HG02981 (cell line): ENCODE measurements at regions not wholly inside any gene's neighbourhood (a gene's known extent, or its start where the extent isn't known, plus 50 kb on each side); places are given as distances from the start of the nearest gene placed in this dataset.
"Not testable (repeated sequence)": the region's sequence is repeated elsewhere in the genome, so short reads cannot be mapped to it uniquely, and the experiment has no call there.

ENCODE experiments used
- ATAC-seq: cut with Tn5 transposase; IDR thresholded peaks from one replicate; pipeline ENCODE4 v1.9.1; 2021; ENCODE audit warnings: mild to moderate bottlenecking, moderate library complexity; ENCODE audit not compliant: unreplicated experiment

DNA sequence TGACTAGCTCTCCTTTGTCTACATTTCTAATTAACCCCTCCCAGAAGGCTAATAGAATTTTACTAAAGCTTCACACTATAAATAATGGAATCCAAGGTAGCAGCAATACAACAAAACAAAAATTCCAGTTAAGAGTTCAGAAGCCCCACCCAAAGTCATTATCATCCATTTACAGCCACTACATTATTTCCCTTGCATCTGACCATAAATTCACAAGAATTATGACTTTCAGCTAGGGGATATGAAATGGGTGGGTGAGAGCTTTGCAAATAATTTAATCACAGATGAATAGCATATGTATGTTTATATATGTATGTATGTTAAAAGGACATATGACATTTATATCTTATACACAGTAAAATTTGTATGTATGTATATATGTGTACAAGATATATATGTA is 65.3 kb upstream of the PTGDR start:
- ATAC-seq: no peak

DNA sequence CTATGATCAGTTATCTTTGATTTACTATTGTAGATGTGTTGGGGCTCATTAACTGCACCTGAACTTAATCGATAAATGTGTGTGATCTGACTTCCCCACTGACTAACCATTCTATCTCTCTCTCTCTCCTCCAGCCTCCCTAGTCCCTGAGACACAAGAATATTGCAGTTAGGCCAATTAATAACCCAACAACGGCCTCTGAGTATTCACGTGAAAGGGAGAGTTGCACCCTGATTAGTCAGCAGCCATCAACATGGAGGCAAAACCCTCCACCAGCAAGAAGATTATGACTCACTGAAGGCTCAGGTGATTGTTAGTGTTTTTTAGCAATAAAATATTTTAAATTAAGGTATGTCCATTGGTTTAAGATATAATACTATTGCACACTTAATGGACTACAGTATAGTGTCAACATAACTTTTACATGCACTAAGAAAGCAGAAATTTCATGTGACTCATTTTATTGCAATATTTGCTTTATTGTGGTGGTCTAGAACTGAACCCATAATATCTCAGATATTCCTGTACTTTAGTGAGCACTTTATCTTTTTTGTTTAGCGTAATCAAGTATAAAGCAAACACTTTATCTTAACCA is 77.1 kb upstream of the PTGDR start:
- ATAC-seq: no peak

DNA sequence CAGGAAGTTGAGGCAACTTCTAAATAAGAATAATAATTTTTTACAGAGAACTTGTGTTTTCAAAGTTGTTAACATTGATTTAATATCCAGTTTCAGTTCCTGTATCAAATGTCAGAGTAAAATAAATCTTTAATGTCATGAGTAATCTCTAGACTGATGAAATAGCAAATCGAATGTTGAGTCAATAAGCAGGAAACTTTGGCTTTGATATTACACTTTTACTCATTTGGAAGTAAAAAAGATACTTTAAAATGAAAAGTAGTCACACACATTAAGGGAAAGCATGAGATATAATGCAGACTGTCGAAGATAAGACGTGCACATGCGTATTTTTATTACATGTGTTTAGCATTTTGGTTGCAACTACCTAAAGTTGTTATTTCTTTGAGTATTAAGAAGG is 78.2 kb upstream of the PTGDR start:
- ATAC-seq: no peak

DNA sequence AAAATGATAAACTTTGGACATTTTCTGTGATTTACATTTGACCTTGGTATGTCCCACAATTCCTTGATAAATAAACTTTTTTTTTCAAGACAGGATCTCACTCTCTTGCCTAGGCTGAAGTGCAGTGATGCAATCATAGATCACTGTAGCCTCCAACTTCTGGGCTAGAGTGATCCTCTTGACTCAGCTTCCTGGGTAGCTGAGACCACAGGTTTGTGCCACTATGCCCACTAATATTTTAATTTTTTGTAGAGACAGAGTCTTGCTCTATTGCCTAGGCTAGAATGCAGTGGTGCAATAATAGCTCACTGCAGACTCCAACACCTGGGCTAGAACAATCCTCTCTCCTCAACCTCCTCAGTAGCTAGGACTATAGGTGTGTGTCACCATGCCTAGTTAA is 79.1 kb upstream of the PTGDR start:
- no peak for ATAC-seq

DNA sequence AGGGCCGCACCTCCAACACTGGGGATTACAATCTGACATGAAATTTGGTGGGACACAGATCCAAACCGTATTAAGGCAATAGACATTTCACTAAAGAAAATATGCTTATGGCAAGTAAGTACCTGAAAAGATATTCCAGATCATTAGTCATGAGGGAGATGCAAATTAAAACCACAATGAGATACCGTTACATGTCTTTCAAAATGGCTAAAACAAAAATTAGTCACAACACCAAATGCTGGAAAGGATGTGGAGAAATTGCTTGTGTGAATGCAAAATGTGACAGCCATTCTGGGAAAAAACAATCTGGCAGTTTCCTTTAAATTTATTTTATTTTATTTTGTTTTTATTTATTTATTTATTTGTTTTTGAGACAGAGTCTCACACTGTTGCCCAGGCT is 82.3 kb upstream of the PTGDR start:
- no peak for ATAC-seq

DNA sequence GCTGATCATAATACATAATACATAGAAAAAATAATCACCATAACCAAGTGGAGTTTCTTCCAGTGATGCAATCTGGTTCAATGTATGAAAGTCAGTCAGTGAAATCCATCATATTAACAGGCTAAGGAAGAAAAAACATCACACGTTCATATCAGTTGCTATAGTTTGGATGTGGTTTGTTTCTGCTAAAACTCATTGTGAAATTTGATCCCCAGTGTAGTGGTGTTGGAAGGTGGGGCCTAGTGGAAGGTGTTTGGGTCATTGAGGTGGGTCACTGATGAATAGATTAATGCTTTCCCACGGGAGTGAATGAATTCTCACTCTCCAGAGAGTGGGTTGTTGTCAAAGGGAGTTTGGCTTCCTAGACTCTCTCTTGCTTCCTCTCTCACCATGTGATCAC is 84.6 kb upstream of the PTGDR start:
- ATAC-seq: no peak

DNA sequence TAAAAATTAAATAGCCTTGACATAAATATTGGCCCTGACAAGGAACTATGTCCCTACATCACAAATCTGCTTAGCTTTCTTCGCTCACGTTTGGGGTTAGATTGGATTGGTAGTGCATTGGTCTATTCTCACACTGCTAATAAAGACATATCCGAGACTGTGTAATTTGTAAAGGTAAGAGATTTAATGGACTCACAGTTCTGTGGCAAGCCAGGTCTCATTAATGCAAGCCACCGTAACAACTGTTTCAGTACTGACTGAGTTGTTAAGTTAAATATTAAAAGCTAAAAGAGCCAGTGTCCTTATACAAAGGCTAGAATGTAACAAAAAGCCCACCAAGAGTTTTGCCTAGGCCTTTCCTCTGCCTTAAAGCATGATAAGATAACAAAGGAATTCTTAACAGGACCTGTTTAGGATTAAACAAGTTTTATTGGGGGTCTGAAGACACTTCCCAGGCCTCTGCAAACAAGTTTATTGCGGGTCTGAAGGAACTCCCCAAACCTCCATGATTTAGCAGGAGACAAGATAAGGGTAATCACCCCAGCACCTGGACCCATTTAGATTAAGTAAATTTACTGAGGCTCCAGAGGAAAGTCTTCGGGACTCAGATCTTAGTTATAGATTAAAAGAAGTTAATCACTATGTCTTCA is 88.2 kb upstream of the PTGDR start:
- ATAC-seq: no peak

DNA sequence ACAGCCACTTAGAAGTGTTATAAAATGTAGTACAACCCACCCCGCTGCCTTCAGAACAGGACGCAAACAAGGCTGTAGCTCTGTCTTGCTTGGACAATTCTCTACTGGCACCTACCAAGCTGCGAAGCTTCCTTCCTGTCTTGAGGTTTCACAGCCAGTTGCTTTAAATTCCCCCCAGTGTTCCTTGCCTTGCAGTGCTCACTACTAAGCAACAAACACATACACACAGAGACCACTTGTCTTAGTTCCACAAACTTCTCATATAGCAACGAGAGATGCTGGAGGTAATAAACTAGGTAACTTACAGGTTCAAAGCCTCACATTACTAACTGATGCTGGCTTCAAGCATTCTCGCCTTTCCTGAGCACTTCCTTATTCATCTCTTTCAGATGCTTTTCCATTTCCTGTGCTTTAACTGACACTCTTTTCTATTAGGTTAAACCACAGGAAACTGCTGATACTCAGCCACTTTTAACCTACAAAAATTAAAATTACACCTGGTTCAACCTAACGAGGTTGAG is 91.5 kb upstream of the PTGDR start:
- ATAC-seq: peak; percentile 80

DNA sequence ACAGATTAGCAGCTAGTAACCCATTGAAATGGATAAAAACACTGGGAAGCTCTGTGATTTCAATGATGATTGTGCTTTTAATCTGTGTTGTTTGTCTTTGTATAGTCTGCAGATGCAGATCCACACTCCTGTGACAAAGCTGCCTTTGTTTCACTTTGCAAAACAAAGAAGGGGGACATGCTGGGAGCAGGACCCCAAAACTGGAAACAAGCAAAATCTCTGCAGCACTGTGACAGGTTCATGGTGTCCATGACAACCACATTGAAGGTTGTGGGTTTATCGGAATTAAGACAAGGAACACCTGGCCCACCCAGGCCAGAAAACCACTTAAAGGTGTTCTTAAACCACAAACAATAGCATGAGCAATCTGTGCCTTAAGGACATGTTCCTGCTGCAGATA is 95.6 kb upstream of the PTGDR start:
- ATAC-seq: not testable (repeated sequence)

DNA sequence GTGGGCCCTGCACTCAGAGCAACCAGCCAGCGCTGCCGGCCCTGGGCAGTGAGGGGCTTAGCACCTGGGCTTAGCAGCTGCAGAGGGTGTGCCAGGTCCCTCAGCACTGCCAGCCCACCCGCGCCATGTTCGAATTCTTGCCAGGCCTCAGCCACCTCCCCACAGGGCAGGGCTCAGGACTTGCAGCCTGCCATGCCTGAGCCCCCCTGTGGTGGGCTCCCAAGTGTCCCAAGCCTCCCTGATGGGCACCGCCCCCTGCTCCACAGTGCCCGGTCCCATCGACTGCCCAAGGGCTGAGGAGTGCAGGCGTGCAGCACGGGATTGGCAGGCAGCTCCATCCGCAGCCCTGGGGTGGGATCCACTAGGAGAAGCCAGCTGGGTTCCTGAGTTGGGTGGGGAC is 98.0 kb upstream of the NID2 start:
- ATAC-seq: no peak

DNA sequence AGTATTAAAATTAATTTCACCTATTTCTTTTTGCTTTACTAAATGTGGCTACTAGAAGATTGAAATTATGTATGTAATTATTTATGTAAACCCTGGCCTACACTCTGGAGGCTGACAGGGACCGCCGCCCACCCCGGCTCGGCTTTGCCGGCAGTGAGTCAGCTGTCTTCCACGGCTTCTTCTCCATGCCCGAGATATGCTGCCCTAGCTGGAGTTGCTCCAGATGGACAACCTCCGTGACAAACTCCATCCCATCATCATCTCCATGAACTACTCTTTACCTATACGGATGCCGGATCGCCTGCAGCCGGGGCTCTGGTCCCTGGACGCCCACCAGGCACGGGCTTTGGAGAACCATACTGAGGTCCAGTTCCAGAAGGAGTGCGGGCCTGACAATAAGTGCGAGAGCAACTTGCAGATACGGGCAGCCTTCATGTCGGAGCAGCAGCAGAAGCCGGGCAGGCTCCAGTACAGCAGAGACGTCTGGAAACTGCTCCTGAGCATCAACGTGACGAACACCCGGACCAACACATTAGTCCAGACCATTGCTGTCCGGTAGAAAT is 86.9 kb upstream of the NID2 start:
- ATAC-seq: no peak

DNA sequence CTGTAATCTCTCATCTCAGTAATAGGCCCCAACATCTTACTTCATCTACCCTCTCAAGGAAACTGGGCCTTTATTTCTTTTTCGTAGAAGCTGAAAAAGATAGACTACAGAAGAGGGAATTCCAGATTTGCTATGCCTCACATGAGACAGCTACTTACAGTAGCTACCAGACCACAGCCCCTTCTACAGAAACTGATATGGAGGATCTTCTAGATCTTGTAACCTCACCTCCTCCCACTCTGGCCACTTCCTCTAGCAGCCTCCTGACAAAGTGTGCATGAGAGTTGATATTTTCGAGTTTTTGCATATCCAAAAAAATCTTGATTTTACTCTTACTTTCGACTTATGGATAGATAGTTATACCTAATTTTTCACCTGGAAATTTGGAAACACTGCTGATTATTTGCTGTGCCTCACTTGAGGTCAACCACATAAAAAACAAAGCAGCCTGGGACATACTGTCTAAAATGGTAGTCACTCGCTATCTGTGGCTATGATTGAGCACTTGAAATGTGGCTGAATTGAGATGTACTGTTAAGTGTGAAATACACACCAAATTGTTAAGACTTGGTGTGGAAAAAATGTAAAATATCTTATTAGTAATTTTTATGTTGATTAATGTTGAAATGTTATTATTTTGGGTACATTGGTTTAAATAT is 86.3 kb upstream of the NID2 start:
- ATAC-seq: no peak

DNA sequence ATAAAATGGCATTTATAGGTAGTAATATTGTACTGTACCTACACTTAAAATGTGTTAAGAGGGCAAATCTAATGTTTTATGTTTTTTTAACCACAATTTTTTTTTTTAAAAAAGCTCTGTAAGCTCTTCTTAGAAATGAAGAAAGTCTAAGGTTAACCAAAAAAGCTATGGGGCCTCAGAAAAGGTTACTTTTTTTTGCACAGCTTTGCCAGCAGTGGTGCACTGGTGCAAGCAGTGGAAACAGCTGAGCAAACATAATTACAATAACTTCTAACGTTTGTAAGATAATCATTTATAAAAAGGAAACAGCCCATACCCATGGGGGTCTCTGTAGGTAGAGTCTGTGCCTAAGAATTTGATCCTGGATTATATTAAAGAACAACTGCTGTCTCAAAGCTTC is 85.1 kb upstream of the NID2 start:
- ATAC-seq: no peak

DNA sequence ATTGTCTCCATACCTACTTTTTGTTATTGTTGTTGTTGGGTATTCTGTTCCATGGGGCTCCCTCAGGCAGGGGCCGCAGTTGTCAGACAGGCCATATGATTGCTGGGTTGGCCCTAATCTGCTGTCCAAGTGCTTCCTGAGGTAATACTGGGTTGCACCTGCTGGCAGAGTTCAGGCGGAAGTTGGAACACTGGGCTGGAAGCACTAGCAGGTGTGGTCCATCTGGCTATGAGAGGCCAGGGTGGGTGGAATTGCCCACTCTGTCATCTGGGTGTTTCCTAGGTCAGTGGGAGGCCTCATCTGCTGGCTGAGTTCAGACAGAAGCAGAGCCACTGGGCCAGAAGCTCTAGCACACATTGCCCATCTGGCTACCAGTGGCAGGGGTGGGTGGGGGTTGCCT is 81.3 kb upstream of the NID2 start:
- ATAC-seq: no peak

DNA sequence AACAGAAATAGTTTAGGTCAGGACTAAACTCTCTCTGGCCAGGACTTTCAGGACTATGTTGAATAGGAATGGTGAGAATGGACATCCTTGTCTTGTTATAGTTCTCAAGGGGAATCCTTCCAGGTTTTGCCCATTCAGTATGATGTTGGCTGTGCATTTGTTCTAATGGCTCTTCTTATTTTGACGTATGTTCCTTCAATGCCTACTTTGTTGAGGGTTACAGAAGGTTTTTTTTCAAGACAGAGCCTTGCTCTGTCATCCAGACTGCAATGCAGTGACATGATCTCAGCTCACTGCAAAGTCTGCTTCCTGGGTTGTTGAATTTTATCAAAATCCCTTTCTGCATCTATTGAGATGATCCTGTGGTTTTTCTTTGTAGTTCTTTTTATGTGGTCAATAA is 79.5 kb upstream of the NID2 start:
- no peak for ATAC-seq

DNA sequence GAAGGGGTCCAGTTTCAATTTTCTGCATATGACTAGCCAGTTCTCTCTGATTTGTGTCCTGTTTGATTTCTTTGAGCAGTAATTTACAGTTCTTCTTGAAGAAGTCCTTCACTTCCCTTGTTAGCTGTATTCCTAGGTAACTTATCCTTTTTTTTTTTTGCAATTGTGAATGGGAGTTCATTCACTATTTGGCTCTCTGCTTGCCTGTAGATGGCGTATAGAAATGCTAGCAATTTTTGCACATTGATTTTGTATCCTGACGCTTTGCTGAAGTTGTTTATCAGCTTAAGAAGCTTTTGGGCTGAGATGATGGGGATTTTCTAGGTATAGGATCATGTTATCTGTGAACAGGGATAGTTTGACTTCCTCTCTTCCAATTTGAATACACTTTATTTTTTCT is 77.6 kb upstream of the NID2 start:
- ATAC-seq: no peak

DNA sequence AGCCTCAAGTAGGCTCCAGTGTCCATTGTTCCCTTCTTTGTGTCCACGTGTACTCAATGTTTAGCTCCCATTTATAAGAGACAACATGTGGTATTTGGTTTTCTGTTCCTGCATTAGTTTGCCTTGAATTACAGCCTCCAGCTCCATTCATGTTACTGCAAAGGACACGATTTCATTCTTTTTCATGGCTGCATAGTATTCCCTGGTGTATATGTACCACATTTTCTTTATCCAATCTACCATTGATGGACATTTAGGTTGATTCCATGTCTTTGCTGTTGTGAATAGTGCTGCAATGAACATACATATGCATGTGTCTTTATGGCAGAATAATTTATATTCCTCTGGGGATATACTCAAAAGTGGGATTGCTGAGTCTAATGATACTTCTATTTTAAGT is 75.2 kb upstream of the NID2 start:
- ATAC-seq: not testable (repeated sequence)

DNA sequence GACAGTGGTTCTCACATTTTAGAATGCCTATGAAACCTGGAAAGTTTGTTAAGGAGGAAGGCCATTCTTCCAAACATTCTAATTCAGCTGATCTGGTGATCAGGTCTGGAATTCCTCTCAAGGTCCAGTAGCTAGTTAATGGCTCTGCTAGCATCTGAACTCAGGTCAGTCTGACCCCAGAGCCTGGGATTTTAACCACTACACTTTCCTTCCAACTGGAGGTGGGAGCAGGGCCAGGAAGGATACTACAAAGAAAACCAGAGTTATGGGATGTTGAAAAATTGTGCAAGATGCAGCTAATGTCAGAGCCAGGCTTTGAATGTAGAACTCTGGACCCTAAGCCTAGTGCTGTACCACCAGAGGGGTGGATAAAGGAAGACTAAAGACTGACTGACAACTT is 73.6 kb upstream of the NID2 start:
- ATAC-seq: no peak

DNA sequence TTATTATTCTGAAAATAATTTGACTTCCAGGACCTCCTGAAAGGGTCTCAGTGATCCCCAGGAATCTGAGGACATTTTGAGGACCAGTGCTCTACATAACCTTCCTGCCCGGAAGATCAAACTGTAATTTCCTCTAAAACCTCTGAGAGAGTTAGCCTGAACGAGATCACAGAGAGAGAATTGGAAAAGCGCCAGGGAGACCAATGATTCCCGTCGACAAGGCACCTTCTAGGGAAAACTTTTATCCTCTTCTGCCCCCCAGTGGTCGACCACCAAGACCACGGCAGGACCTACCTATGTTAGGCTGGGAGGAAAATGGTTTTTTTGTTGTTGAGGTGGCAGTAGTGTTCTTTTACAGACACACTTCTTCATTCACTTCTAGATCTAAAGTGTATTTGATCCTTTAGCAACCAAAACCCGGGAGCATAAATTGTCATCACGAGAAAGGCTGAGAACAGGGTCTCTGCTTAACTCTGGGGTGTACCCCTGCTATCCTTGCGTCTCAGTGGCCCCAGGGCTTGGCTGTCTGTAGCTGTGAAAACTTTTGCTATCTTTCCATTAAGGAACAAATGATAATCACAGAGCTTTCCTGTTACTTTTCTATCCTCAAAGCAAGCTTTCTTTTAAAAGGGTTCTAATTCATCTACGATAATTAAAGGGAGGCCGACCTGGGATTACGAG is 62.9 kb upstream of the NID2 start:
- no peak for ATAC-seq

DNA sequence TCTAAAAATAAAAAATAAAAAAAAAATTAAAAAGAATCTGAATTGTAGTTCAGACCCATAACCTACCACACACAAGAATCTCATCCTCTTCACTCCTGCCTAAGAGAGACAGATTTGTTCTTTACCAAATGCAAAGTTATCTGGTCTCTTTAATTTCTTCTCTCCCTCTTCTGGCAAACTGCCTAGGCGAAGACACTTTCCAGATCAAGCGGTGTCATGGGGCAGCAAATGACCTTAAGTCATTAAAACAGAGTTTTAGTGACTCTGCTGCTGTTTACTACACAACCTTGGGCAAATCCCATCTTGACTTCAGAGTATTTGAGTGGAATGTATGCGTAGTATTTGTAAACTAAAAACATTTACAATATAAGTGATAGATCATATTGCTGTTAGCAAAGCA is 60.9 kb upstream of the NID2 start:
- ATAC-seq: no peak

DNA sequence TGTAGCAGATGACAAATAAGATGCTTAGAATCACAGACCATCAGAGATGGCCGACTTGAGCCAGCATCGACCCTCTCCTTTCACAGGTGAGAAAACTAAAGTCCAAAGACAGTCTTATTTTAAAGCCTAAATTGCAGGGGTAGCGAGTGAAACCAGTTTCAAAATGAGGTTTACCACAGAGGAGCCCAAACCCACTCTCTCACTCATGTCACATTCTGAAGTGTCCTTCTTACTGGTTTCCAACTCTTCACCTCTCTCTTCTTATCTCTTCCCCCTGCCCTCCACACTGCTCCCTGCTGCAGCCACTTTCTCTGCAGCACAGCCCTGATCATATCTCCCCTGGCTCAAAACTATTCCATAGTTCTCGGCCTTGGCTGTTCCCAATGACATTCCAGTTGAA is 57.0 kb upstream of the NID2 start:
- no peak for ATAC-seq
